Fibroblast of the conjunctiva (primary cell): ENCODE measurements at regions not wholly inside any gene's neighbourhood (a gene's known extent, or its start where the extent isn't known, plus 50 kb on each side); places are given as distances from the start of the nearest gene placed in this dataset.

ENCODE experiments used
- DNase-seq: peaks from one replicate; pipeline ENCODE4 v3.0.0-alpha.2; 2010; ENCODE audit warnings: low read depth

- no peak for DNase-seq
Measured at GRCh38 chr11:29353833-29354232, 663.0 kb downstream of the KCNA4 start.

GRCh38 chr11:29352273-29352795 is 664.5 kb downstream of the KCNA4 start:
- no peak for DNase-seq

GRCh38 chr11:29351301-29351873 is 665.4 kb downstream of the KCNA4 start:
- no peak for DNase-seq

- peak; percentile 26 for DNase-seq
Measured at GRCh38 chr11:29343465-29344333, 673.1 kb downstream of the KCNA4 start.

GRCh38 chr11:29336727-29337575 is 679.9 kb downstream of the KCNA4 start:
- no peak for DNase-seq

GRCh38 chr11:29334776-29335130 is 682.1 kb downstream of the KCNA4 start:
- no peak for DNase-seq

GRCh38 chr11:29333993-29334775 is 682.6 kb downstream of the KCNA4 start:
- DNase-seq, result peak; percentile 49

GRCh38 chr11:29331451-29332010 is 685.3 kb downstream of the KCNA4 start:
- DNase-seq, result no peak

GRCh38 chr11:29328961-29329441 is 687.8 kb downstream of the KCNA4 start:
- peak; percentile 58 for DNase-seq

- DNase-seq, result no peak
Measured at GRCh38 chr11:29327891-29328290, 688.9 kb downstream of the KCNA4 start.

- no peak for DNase-seq
Measured at GRCh38 chr11:29326757-29327156, 690.1 kb downstream of the KCNA4 start.

GRCh38 chr11:29324328-29324727 is 692.5 kb downstream of the KCNA4 start:
- peak; percentile 58 for DNase-seq

- no peak for DNase-seq
Measured at GRCh38 chr11:29321293-29322132, 695.3 kb downstream of the KCNA4 start.

- DNase-seq, result no peak
Measured at GRCh38 chr11:29320196-29320595, 696.6 kb downstream of the KCNA4 start.

GRCh38 chr11:29319210-29319609 is 697.6 kb downstream of the KCNA4 start:
- no peak for DNase-seq

- no peak for DNase-seq
Measured at GRCh38 chr11:29318134-29318845, 698.5 kb downstream of the KCNA4 start.

GRCh38 chr11:29317694-29318093 is 699.1 kb downstream of the KCNA4 start:
- DNase-seq, result no peak

- DNase-seq, result no peak
Measured at GRCh38 chr11:29315275-29315674, 701.6 kb downstream of the KCNA4 start.

- no peak for DNase-seq
Measured at GRCh38 chr11:29314211-29314610, 702.6 kb downstream of the KCNA4 start.

- DNase-seq, result no peak
Measured at GRCh38 chr11:29312812-29313211, 704.0 kb downstream of the KCNA4 start.
